Liver (tissue), 8 donors: ENCODE measurements at regions not wholly inside any gene's neighbourhood (a gene's known extent, or its start where the extent isn't known, plus 50 kb on each side); places are given as distances from the start of the nearest gene placed in this dataset.

ENCODE experiments used
- DNase-seq: peaks from one replicate; pipeline ENCODE4 v3.0.0-alpha.2; 2017; ENCODE audit warnings: low spot score
- H3K27ac ChIP-seq, 2 donors: one replicate each; pipeline ENCODE4 v1.7.0; 2013; ENCODE audit warnings: inconsistent platforms in 2 of 2, low read length in 2 of 2, control low read depth in 1 of 2, low read depth in 1 of 2, mild to moderate bottlenecking in 1 of 2
- H3K27me3 ChIP-seq, 4 donors: one replicate each; pipeline versions ENCODE4 v1.6.1 to v1.7.0; 2013; ENCODE audit warnings: low read length in 3 of 4, inconsistent platforms in 1 of 4, mild to moderate bottlenecking in 1 of 4, moderate library complexity in 1 of 4; ENCODE audit not compliant: control insufficient read depth in 4 of 4, insufficient read depth in 4 of 4
- H3K36me3 ChIP-seq, 4 donors: one replicate each; pipeline versions ENCODE4 v1.6.1 to v1.7.0; 2013; ENCODE audit warnings: low read length in 3 of 4, mild to moderate bottlenecking in 3 of 4, low read depth in 1 of 4, moderate library complexity in 1 of 4; ENCODE audit not compliant: control insufficient read depth in 4 of 4, insufficient read depth in 3 of 4
- H3K4me1 ChIP-seq, 4 donors: one replicate each; pipeline versions ENCODE4 v1.6.1 to v1.7.0; 2013; ENCODE audit warnings: low read length in 3 of 4, mild to moderate bottlenecking in 3 of 4, moderate library complexity in 1 of 4; ENCODE audit not compliant: control insufficient read depth in 4 of 4, insufficient read depth in 4 of 4
- H3K4me3 ChIP-seq, 3 donors: one replicate each; pipeline versions ENCODE4 v1.6.1 to v1.7.0; 2013; ENCODE audit warnings: low read length in 3 of 3, control low read depth in 1 of 3, low read depth in 1 of 3, mild to moderate bottlenecking in 1 of 3
- H3K9ac ChIP-seq, 2 donors: one replicate each; pipeline ENCODE4 v1.7.0; 2013; ENCODE audit warnings: low read length in 2 of 2, mild to moderate bottlenecking in 2 of 2, moderate library complexity in 2 of 2, control low read depth in 1 of 2, low read depth in 1 of 2
- H3K9me3 ChIP-seq, 4 donors: one replicate each; pipeline versions ENCODE4 v1.6.1 to v1.7.0; 2013; ENCODE audit warnings: low read length in 3 of 4; ENCODE audit not compliant: control insufficient read depth in 4 of 4
- CTCF ChIP-seq: fragments of 150-350 bp; IDR thresholded peaks from 2 replicates; pipeline ENCODE4 v1.5.1; 2017; ENCODE audit warnings: improper control_type of control experiment, low read depth, low read length; ENCODE audit not compliant: missing input control
- EGR1 ChIP-seq, 2 donors: IDR thresholded peaks; 2 replicates each; pipeline ENCODE4 v1.6.1; 2016 to 2018; ENCODE audit warnings: antibody characterized with exemption in 2 of 2, low read depth in 2 of 2
- FOXA1 ChIP-seq: IDR thresholded peaks from 2 replicates; pipeline ENCODE4 v1.6.1; 2016; ENCODE audit warnings: antibody characterized with exemption
- FOXA2 ChIP-seq: IDR thresholded peaks from 2 replicates; pipeline ENCODE4 v1.6.1; 2016; ENCODE audit warnings: antibody characterized with exemption
- GABPA ChIP-seq, 2 donors: IDR thresholded peaks in 1 of 2; conservative IDR thresholded peaks in 1 of 2; 2 replicates each; pipeline ENCODE4 v1.6.1; 2016; ENCODE audit warnings: antibody characterized with exemption in 2 of 2, mild to moderate bottlenecking in 1 of 2, moderate library complexity in 1 of 2
- HNF4A ChIP-seq, 2 donors: conservative IDR thresholded peaks; 2 replicates each; pipeline ENCODE4 v1.6.1; 2016; ENCODE audit warnings: antibody characterized with exemption in 2 of 2, mild to moderate bottlenecking in 2 of 2
- HNF4G ChIP-seq: IDR thresholded peaks from 2 replicates; pipeline ENCODE4 v1.6.1; 2016; ENCODE audit warnings: antibody characterized with exemption
- JUND ChIP-seq, 2 donors: IDR thresholded peaks; 2 replicates each; pipeline ENCODE4 v1.6.1; 2016; ENCODE audit warnings: antibody characterized with exemption in 2 of 2
- NR2F2 ChIP-seq: IDR thresholded peaks from 2 replicates; pipeline ENCODE4 v1.6.1; 2016; ENCODE audit warnings: antibody characterized with exemption
- RAD21 ChIP-seq, 2 donors: IDR thresholded peaks; 2 replicates each; pipeline ENCODE4 v1.6.1; 2016; ENCODE audit warnings: antibody characterized with exemption in 2 of 2, mild to moderate bottlenecking in 2 of 2
- RXRA ChIP-seq, 2 donors: IDR thresholded peaks; 2 replicates each; pipeline ENCODE4 v1.6.1; 2017 to 2018; ENCODE audit warnings: antibody characterized with exemption in 2 of 2, mild to moderate bottlenecking in 1 of 2
- SP1 ChIP-seq: IDR thresholded peaks from 2 replicates; pipeline ENCODE4 v1.6.1; 2018; ENCODE audit warnings: antibody characterized with exemption, mild to moderate bottlenecking
- TAF1 ChIP-seq: conservative IDR thresholded peaks from 2 replicates; pipeline ENCODE4 v1.6.1; 2016; ENCODE audit warnings: antibody characterized with exemption, mild to moderate bottlenecking
- YY1 ChIP-seq: IDR thresholded peaks from 2 replicates; pipeline ENCODE4 v1.6.1; 2016; ENCODE audit warnings: antibody characterized with exemption, mild to moderate bottlenecking
- ZBTB33 ChIP-seq: IDR thresholded peaks from 2 replicates; pipeline ENCODE4 v1.6.1; 2016; ENCODE audit warnings: antibody characterized with exemption
- WGBS: extraction: QIAGEN DNeasy Blood & Tissue Kit; methylation state at CpG from one replicate; pipeline ENCODE4 v1.1.7; 2013; 5-methylcytosine and 5-hydroxymethylcytosine counted together
- TF ChIP-seq, protein P1 (sequence below): IDR thresholded peaks from 2 replicates; pipeline ENCODE4 v1.6.1; 2016; ENCODE audit warnings: antibody characterized with exemption, mild to moderate bottlenecking
- TF ChIP-seq, protein P2 (sequence below): IDR thresholded peaks from 2 replicates; pipeline ENCODE4 v1.6.1; 2016; ENCODE audit warnings: antibody characterized with exemption
- TF ChIP-seq, protein P3 (sequence below): IDR thresholded peaks from 2 replicates; pipeline ENCODE4 v1.6.1; 2016; ENCODE audit warnings: antibody characterized with exemption
- donor health status: healthy.
- donor health status: healthy.
- donor health status: healthy.
- donor health status: healthy.
- donor health status: healthy.

- TF ChIP-seq, protein P1, sequence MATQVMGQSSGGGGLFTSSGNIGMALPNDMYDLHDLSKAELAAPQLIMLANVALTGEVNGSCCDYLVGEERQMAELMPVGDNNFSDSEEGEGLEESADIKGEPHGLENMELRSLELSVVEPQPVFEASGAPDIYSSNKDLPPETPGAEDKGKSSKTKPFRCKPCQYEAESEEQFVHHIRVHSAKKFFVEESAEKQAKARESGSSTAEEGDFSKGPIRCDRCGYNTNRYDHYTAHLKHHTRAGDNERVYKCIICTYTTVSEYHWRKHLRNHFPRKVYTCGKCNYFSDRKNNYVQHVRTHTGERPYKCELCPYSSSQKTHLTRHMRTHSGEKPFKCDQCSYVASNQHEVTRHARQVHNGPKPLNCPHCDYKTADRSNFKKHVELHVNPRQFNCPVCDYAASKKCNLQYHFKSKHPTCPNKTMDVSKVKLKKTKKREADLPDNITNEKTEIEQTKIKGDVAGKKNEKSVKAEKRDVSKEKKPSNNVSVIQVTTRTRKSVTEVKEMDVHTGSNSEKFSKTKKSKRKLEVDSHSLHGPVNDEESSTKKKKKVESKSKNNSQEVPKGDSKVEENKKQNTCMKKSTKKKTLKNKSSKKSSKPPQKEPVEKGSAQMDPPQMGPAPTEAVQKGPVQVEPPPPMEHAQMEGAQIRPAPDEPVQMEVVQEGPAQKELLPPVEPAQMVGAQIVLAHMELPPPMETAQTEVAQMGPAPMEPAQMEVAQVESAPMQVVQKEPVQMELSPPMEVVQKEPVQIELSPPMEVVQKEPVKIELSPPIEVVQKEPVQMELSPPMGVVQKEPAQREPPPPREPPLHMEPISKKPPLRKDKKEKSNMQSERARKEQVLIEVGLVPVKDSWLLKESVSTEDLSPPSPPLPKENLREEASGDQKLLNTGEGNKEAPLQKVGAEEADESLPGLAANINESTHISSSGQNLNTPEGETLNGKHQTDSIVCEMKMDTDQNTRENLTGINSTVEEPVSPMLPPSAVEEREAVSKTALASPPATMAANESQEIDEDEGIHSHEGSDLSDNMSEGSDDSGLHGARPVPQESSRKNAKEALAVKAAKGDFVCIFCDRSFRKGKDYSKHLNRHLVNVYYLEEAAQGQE, result no peak
- TF ChIP-seq, protein P2, sequence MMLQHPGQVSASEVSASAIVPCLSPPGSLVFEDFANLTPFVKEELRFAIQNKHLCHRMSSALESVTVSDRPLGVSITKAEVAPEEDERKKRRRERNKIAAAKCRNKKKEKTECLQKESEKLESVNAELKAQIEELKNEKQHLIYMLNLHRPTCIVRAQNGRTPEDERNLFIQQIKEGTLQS, result no peak
- no peak for TF ChIP-seq EGR1 (IDR thresholded peaks at IDR 0.05; ENCODE audit: low read depth in 2 of 2)
- TF ChIP-seq YY1, result no peak
Measured at GRCh38 chr12:127334912-127335644, 931.9 kb upstream of the TMEM132C start (continued).

DNA sequence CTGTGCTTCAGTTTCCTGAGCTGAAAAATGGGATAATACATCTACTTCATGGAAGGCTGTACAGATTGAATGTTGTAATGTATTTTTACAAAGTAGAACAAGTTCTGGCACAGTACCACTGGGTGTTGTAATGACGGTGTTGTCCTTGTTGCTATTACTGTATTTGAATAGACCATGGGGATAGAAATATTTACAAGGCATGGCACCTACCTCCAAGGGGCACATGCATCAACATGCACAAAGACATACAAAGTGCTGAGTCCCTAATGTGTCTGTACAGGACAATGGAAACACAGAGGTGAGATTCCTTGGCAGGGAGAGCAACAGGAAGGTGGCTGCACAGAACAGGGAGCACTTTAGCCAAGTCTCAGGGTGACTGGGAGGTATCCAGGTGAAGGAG lies 930.6 kb upstream of the TMEM132C start:
- WGBS, result 78% methylated on average over 1 of the region's 1 CpG
- H3K9ac ChIP-seq, result no peak overlapping the region

More for the DNA sequence above, 930.6 kb upstream of the TMEM132C start:
- Histone ChIP-seq H3K27ac (no peak overlapping the region), H3K4me1 (no peaks in the 10 kb centered on the region), H3K4me3 (no peak overlapping the region), H3K27me3 (peaks cover 0 to 3% (median 1%) of the 10 kb centered on the region in 4 donors), H3K9me3 (no peaks in the 10 kb centered on the region), H3K36me3 (no peaks in the 10 kb centered on the region)
- DNase-seq, result no peak
- TF ChIP-seq RAD21 (IDR thresholded peaks at IDR 0.05), result no peak
- TF ChIP-seq GABPA (IDR thresholded peaks at IDR 0.05 in 1 of 2, conservative IDR thresholded peaks at IDR 0.05 in 1 of 2), result no peak
- TF ChIP-seq, protein P2, result no peak
- TF ChIP-seq HNF4A (conservative IDR thresholded peaks at IDR 0.05), result no peak
- TF ChIP-seq HNF4G, result no peak
- TF ChIP-seq, protein P3, sequence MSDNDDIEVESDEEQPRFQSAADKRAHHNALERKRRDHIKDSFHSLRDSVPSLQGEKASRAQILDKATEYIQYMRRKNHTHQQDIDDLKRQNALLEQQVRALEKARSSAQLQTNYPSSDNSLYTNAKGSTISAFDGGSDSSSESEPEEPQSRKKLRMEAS, result no peak
- no peak for TF ChIP-seq JUND (IDR thresholded peaks at IDR 0.05)
- no peak for TF ChIP-seq YY1
- TF ChIP-seq NR2F2, result no peak
- no peak for TF ChIP-seq SP1
- no peak for TF ChIP-seq ZBTB33
- no peak for TF ChIP-seq FOXA1
- TF ChIP-seq, protein P1, result no peak
- TF ChIP-seq CTCF, result no peak
- no peak for TF ChIP-seq EGR1 (IDR thresholded peaks at IDR 0.05; ENCODE audit: low read depth in 2 of 2)
- no peak for TF ChIP-seq TAF1
- TF ChIP-seq FOXA2, result no peak
- no peak for TF ChIP-seq RXRA (IDR thresholded peaks at IDR 0.05)
